Breast epithelium (tissue), 3 donors: ENCODE measurements at regions not wholly inside any gene's neighbourhood (a gene's known extent, or its start where the extent isn't known, plus 50 kb on each side); places are given as distances from the start of the nearest gene placed in this dataset.

Experiments used
- POLR2A ChIP-seq: fragments of 450-650 bp; IDR thresholded peaks from one replicate; pipeline ENCODE4 v1.6.1; 2016; ENCODE audit warnings: antibody characterized with exemption, mild to moderate bottlenecking, moderate library complexity
- POLR2AphosphoS5 ChIP-seq, 3 donors: sonication (generic); formaldehyde crosslinking; IDR thresholded peaks; one replicate each; pipeline ENCODE4 v1.6.1; 2017; ENCODE audit warnings: antibody characterized with exemption in 3 of 3
- TF ChIP-seq, protein P1 (sequence below), 3 donors: fragments of 450-650 bp; IDR thresholded peaks; one replicate each; pipeline ENCODE4 v1.5.1; 2016 to 2017; ENCODE audit warnings: antibody characterized with exemption in 3 of 3, mild to moderate bottlenecking in 3 of 3, moderate library complexity in 3 of 3

DNA sequence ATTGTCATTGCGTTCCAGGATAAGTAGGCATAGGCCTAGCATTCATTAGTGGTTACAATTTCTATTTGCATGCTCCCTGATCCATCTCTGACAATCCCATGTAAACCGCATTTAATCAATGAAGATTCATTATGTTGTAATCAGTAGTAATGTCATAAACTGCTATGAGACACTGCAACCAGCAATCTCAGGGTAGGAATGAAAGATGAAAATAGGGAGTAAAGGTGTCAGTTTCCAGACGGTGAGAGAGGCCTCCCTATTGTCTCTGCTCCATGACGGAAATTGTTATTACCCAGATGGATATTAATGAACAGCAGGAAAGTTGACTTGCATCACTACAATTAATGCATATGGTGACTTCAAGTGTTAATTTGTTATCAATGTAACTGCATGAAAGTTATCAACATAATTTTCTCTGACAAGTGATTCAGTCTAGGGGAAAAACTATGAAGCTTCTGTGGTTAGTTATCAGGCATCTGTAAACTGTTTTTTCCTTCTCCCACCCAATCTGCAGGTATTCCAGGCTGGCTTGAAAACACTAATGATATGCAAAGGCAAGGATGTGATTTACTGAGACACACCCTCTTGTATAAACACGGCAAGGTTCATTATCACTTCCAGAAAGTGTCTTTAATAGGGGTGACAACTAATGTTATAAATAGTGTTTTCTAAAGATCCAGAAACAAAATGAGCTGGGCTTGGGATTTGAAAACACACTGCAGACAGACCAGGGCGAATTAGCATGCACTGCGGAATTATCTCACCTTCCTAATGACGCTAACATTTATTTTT lies 73.5 kb downstream of the ZNF622 start:
- TF ChIP-seq, protein P1, sequence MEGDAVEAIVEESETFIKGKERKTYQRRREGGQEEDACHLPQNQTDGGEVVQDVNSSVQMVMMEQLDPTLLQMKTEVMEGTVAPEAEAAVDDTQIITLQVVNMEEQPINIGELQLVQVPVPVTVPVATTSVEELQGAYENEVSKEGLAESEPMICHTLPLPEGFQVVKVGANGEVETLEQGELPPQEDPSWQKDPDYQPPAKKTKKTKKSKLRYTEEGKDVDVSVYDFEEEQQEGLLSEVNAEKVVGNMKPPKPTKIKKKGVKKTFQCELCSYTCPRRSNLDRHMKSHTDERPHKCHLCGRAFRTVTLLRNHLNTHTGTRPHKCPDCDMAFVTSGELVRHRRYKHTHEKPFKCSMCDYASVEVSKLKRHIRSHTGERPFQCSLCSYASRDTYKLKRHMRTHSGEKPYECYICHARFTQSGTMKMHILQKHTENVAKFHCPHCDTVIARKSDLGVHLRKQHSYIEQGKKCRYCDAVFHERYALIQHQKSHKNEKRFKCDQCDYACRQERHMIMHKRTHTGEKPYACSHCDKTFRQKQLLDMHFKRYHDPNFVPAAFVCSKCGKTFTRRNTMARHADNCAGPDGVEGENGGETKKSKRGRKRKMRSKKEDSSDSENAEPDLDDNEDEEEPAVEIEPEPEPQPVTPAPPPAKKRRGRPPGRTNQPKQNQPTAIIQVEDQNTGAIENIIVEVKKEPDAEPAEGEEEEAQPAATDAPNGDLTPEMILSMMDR (IDR thresholded peaks at IDR 0.05), result no peak
- no peak for TF ChIP-seq POLR2A
- no peak for TF ChIP-seq POLR2AphosphoS5 (IDR thresholded peaks at IDR 0.05)
